WTC11 (cell line): ENCODE measurements at regions not wholly inside any gene's neighbourhood (a gene's known extent, or its start where the extent isn't known, plus 50 kb on each side); places are given as distances from the start of the nearest gene placed in this dataset.

Experiments
- ATAC-seq: fragments of 200-7000 bp; cut with Tn5 transposase; 2 replicates; pipeline ENCODE4 v1.10.0; 2021; ENCODE audit warnings: mild to moderate bottlenecking, moderate library complexity
- CTCF ChIA-PET: fragments of 300-600 bp; sonication (Branson Sonifier 250); formaldehyde crosslinking; loops from one replicate; lab custom pipeline; 2021; ENCODE audit warnings: antibody characterized with exemption; lab: Charles Lee
- POLR2A ChIA-PET: fragments of 350-600 bp; sonication (Branson Sonifier 250); formaldehyde crosslinking; loops from one replicate; lab custom pipeline; 2021; ENCODE audit warnings: antibody characterized with exemption; lab: Charles Lee
- DNase-seq: peaks from one replicate; pipeline ENCODE4 v3.0.0; 2021; ENCODE audit warnings: low spot score
- H3K27ac Mint-ChIP-seq: 2 replicates; pipeline ENCODE4 v1.8.0; 2021; ENCODE audit warnings: mixed read lengths
- H3K27me3 Mint-ChIP-seq: 2 replicates; pipeline ENCODE4 v1.8.0; 2021; ENCODE audit warnings: low read depth, mild to moderate bottlenecking, moderate library complexity, mixed read lengths
- H3K36me3 Mint-ChIP-seq: 2 replicates; pipeline ENCODE4 v1.8.0; 2021; ENCODE audit warnings: mixed read lengths
- H3K4me1 Mint-ChIP-seq: 2 replicates; pipeline ENCODE4 v1.8.0; 2022; ENCODE audit warnings: mixed read lengths
- H3K4me3 Mint-ChIP-seq: 2 replicates; pipeline ENCODE4 v1.8.0; 2021; ENCODE audit warnings: mild to moderate bottlenecking, moderate library complexity, mixed read lengths
- H3K9me3 Mint-ChIP-seq: 2 replicates; pipeline ENCODE4 v1.8.0; 2021; ENCODE audit warnings: mixed read lengths
- ARID4B ChIP-seq: sonication (generic); formaldehyde crosslinking; IDR thresholded peaks from 2 replicates; pipeline ENCODE4 v1.8.0; 2023; ENCODE audit warnings: missing genetic modification reagents, mild to moderate bottlenecking, borderline replicate concordance
- CBFB ChIP-seq: sonication (generic); formaldehyde crosslinking; IDR thresholded peaks from 2 replicates; pipeline ENCODE4 v1.8.1; 2022; ENCODE audit warnings: mild to moderate bottlenecking, low read depth, missing genetic modification reagents
- E2F4 ChIP-seq: sonication (generic); formaldehyde crosslinking; IDR thresholded peaks from 2 replicates; pipeline ENCODE4 v1.8.1; 2022; ENCODE audit warnings: low read depth, mild to moderate bottlenecking, moderate library complexity, missing genetic modification reagents, borderline replicate concordance
- HMGA2 ChIP-seq: fragments of 250-450 bp; sonication (Bioruptor Pico); IDR thresholded peaks from 2 replicates; pipeline ENCODE4 v1.4.0; 2021; ENCODE audit warnings: mild to moderate bottlenecking, moderate library complexity
- HMGXB4 ChIP-seq: sonication (generic); formaldehyde crosslinking; IDR thresholded peaks from 2 replicates; pipeline ENCODE4 v1.8.1; 2023; ENCODE audit warnings: mild to moderate bottlenecking, moderate library complexity, missing genetic modification reagents
- JUN ChIP-seq: sonication (generic); formaldehyde crosslinking; IDR thresholded peaks from 2 replicates; pipeline ENCODE4 v1.8.0; 2023; ENCODE audit warnings: mild to moderate bottlenecking, missing genetic modification reagents
- KAT7 ChIP-seq: sonication (generic); formaldehyde crosslinking; IDR thresholded peaks from 2 replicates; pipeline ENCODE4 v1.8.1; 2023; ENCODE audit warnings: missing genetic modification reagents, mild to moderate bottlenecking, borderline replicate concordance
- NFATC4 ChIP-seq: fragments of 250-450 bp; sonication (Bioruptor Pico); IDR thresholded peaks from 2 replicates; pipeline ENCODE4 v1.9.0; 2021; ENCODE audit warnings: mild to moderate bottlenecking
- PRDM15 ChIP-seq: sonication (generic); formaldehyde crosslinking; IDR thresholded peaks from 2 replicates; pipeline ENCODE4 v1.8.0; 2022; ENCODE audit warnings: missing genetic modification reagents
- PREB ChIP-seq: sonication (generic); formaldehyde crosslinking; IDR thresholded peaks from 2 replicates; pipeline ENCODE4 v1.8.1; 2022; ENCODE audit warnings: mild to moderate bottlenecking, missing genetic modification reagents, moderate library complexity, borderline replicate concordance
- PRRX2 ChIP-seq: fragments of 250-450 bp; sonication (Bioruptor Pico); IDR thresholded peaks from 2 replicates; pipeline ENCODE4 v1.8.0; 2021; ENCODE audit warnings: mild to moderate bottlenecking
- RELA ChIP-seq: sonication (generic); formaldehyde crosslinking; IDR thresholded peaks from 2 replicates; pipeline ENCODE4 v1.8.1; 2022; ENCODE audit warnings: missing genetic modification reagents, mild to moderate bottlenecking, borderline replicate concordance
- ZNF396 ChIP-seq: fragments of 250-450 bp; sonication (Bioruptor Pico); IDR thresholded peaks from 2 replicates; pipeline ENCODE4 v1.8.0; 2021; ENCODE audit warnings: mild to moderate bottlenecking, moderate library complexity, borderline replicate concordance

GRCh38 chr4:31929676-31930345 is 1209.6 kb downstream of the PCDH7 start:
- Mint-ChIP-seq H3K27ac (no peak overlapping the region), H3K9me3 (peaks cover 21% of the 10 kb centered on the region), H3K36me3 (peaks cover 12% of the 10 kb centered on the region), H3K4me3 (no peak overlapping the region), H3K27me3 (no peaks in the 10 kb centered on the region), H3K4me1 (peaks cover 13% of the 10 kb centered on the region)
- DNase-seq (no peak), ATAC-seq (no peak)
- no peak for TF ChIP-seq JUN (CRISPR knock-in tag)
- no peak for TF ChIP-seq E2F4 (CRISPR knock-in tag)
- no peak for TF ChIP-seq HMGA2 (CRISPR knock-in tag)
- TF ChIP-seq KAT7 (CRISPR knock-in tag): no peak
- TF ChIP-seq RELA (CRISPR knock-in tag): no peak
- no peak for TF ChIP-seq ZNF396 (CRISPR knock-in tag)
- no peak for TF ChIP-seq ARID4B (CRISPR knock-in tag)
- no peak for TF ChIP-seq PREB (CRISPR knock-in tag)
- TF ChIP-seq PRRX2 (CRISPR knock-in tag): no peak
- TF ChIP-seq PRDM15 (CRISPR knock-in tag): no peak
- no peak for TF ChIP-seq CBFB (CRISPR knock-in tag)
- no peak for TF ChIP-seq NFATC4 (CRISPR knock-in tag)
- no peak for TF ChIP-seq HMGXB4
- POLR2A ChIA-PET: no interaction called here
- CTCF ChIA-PET: no interaction called here
